Endothelial cell of umbilical vein (primary cell): ENCODE measurements at regions not wholly inside any gene's neighbourhood (a gene's known extent, or its start where the extent isn't known, plus 50 kb on each side); places are given as distances from the start of the nearest gene placed in this dataset.

Source experiments
- BruUV-seq: library from RNA; stranded (reverse); fragments of 400-500 nt; replicated peaks from 2 replicates; lab custom pipeline; 2021; lab: Mats Ljungman, UMichigan
- CTCF ChIA-PET: fragments of 300-600, 350-600 bp; sonication (Branson Sonifier 250); formaldehyde crosslinking; loops from one replicate; lab custom pipeline; 2021; ENCODE audit warnings: antibody characterized with exemption, inconsistent platforms; lab: Charles Lee
- POLR2A ChIA-PET: fragments of 300-600, 350-600 bp; sonication (Branson Sonifier 250); formaldehyde crosslinking; loops from one replicate; lab custom pipeline; 2021; ENCODE audit warnings: antibody characterized with exemption, inconsistent platforms; lab: Charles Lee
- DNase-seq: peaks from one replicate; pipeline ENCODE4 v3.0.0-alpha.2; 2011; ENCODE audit warnings: low read depth, low spot score
- FAIRE-seq: peaks from 2 replicates; lab custom pipeline; 2011; peaks lifted over from hg19 to GRCh38; lab: Jason Lieb, UNC
- H2AFZ ChIP-seq: 2 replicates; pipeline ENCODE4 v1.6.0; 2012; ENCODE audit warnings: low read depth, low read length, control low read depth, inconsistent platforms
- H3K27ac ChIP-seq: 2 replicates; pipeline ENCODE4 v1.5.1; 2011; ENCODE audit warnings: low read depth, mild to moderate bottlenecking, control low read depth, low read length, moderate library complexity; ENCODE audit not compliant: insufficient read depth
- H3K27me3 ChIP-seq, 2 experiments: 2 replicates each; pipeline versions ENCODE4 v1.6.0 to v1.6.1; 2011; ENCODE audit warnings: low read length in 2 of 2, mixed read lengths in 1 of 2; ENCODE audit not compliant: control insufficient read depth in 2 of 2, insufficient read depth in 2 of 2
- H3K36me3 ChIP-seq, 2 experiments: 2 replicates in 1 of 2; 3 replicates in 1 of 2; pipeline ENCODE4 v1.5.1; 2011; ENCODE audit warnings: low read length in 2 of 2, mild to moderate bottlenecking in 1 of 2, moderate library complexity in 1 of 2; ENCODE audit not compliant: control insufficient read depth in 2 of 2, insufficient read depth in 2 of 2; ENCODE audit errors: extremely low read depth in 1 of 2
- H3K4me1 ChIP-seq: 3 replicates; pipeline ENCODE4 v1.5.1; 2011; ENCODE audit warnings: mild to moderate bottlenecking, low read length; ENCODE audit not compliant: control insufficient read depth, insufficient read depth; ENCODE audit errors: extremely low read depth
- H3K4me2 ChIP-seq: 2 replicates; pipeline ENCODE4 v1.6.1; 2011; ENCODE audit warnings: low read length, control low read depth, mixed read lengths; ENCODE audit not compliant: insufficient read depth
- H3K4me3 ChIP-seq, 3 experiments: fragments of 200-600 bp in 1 of 3; sonication (generic), shearing (Covaris generic) in 1 of 3; replicated peaks in 1 of 3; 2 replicates each; pipeline ENCODE4 v1.5.1; 2011 to 2016; ENCODE audit warnings: control low read depth in 3 of 3, low read length in 3 of 3, mild to moderate bottlenecking in 2 of 3, inconsistent platforms in 1 of 3, low read depth in 1 of 3, moderate library complexity in 1 of 3; ENCODE audit not compliant: insufficient read depth in 1 of 3
- H3K79me2 ChIP-seq: 2 replicates; pipeline ENCODE4 v1.6.0; 2012; ENCODE audit warnings: low read length, inconsistent platforms; ENCODE audit not compliant: control insufficient read depth, insufficient read depth
- H3K9ac ChIP-seq: replicated peaks from 2 replicates; pipeline ENCODE3; 2011; ENCODE audit warnings: low read length, control low read depth; ENCODE audit not compliant: insufficient read depth; ENCODE audit errors: extremely low read depth
- H3K9me1 ChIP-seq: replicated peaks from 3 replicates; pipeline ENCODE4 v1.6.0; 2011; ENCODE audit warnings: mild to moderate bottlenecking, low read length; ENCODE audit not compliant: control insufficient read depth, insufficient read depth; ENCODE audit errors: extremely low read depth
- H3K9me3 ChIP-seq: replicated peaks from 2 replicates; pipeline ENCODE4 v1.5.1; 2012; ENCODE audit warnings: low read length, inconsistent platforms; ENCODE audit not compliant: control insufficient read depth, insufficient read depth
- H4K20me1 ChIP-seq: replicated peaks from 2 replicates; pipeline ENCODE3; 2011; ENCODE audit warnings: mild to moderate bottlenecking, low read length; ENCODE audit not compliant: control insufficient read depth, insufficient read depth; ENCODE audit errors: extremely low read depth
- EZH2 ChIP-seq: IDR thresholded peaks from 2 replicates; pipeline ENCODE4 v1.6.1; 2012; ENCODE audit warnings: borderline replicate concordance, low read depth, mild to moderate bottlenecking, moderate library complexity, low read length, inconsistent platforms; ENCODE audit not compliant: severe bottlenecking
- FOS ChIP-seq: IDR thresholded peaks from 2 replicates; pipeline ENCODE4 v1.6.1; 2011; ENCODE audit warnings: mild to moderate bottlenecking, low read length, moderate library complexity, borderline replicate concordance; ENCODE audit not compliant: insufficient read depth
- GATA2 ChIP-seq: IDR thresholded peaks from 2 replicates; pipeline ENCODE4 v1.7.0; 2011; ENCODE audit warnings: low read depth, mild to moderate bottlenecking, moderate library complexity, mixed read lengths, low read length; ENCODE audit not compliant: insufficient read length, insufficient read depth
- JUN ChIP-seq: IDR thresholded peaks from 2 replicates; pipeline ENCODE4 v1.6.1; 2011; ENCODE audit warnings: borderline replicate concordance, low read depth; ENCODE audit not compliant: insufficient read length, insufficient read depth
- MYC ChIP-seq: IDR thresholded peaks from one replicate; pipeline ENCODE4 v1.6.1; 2011; ENCODE audit warnings: mild to moderate bottlenecking, low read depth, low read length
- POLR2A ChIP-seq: IDR thresholded peaks from 2 replicates; pipeline ENCODE4 v1.6.1; 2012; ENCODE audit warnings: low read depth, mild to moderate bottlenecking, control low read depth, low read length
- POLR2AphosphoS5 ChIP-seq: IDR thresholded peaks from 2 replicates; pipeline ENCODE4 v1.6.1; 2012; ENCODE audit warnings: low read depth, mild to moderate bottlenecking, control low read depth, low read length, moderate library complexity; ENCODE audit not compliant: insufficient read depth
- dilution Hi-C: fragments of 300-500 bp; cut with MboI; formaldehyde crosslinking; loops from one replicate; pipeline ENCODE4 v1.15.0; 2019; ENCODE audit warnings: low sequenced_read_pairs; ENCODE audit not compliant: extremely low pct_ligation_motif_present
- intact Hi-C: fragments of 100-400 bp; cut with micrococcal nuclease; formaldehyde crosslinking; loops from one replicate; pipeline ENCODE4 v1.10.0; 2022
- TF ChIP-seq, protein P1 (sequence below): IDR thresholded peaks from 2 replicates; pipeline ENCODE4 v1.6.1; 2011; ENCODE audit not compliant: insufficient read depth, insufficient read length
- TF ChIP-seq, protein P2 (sequence below), 2 donors: IDR thresholded peaks; 1 replicate in 1 of 2; 2 replicates in 1 of 2; pipeline ENCODE4 v1.5.1; 2011; ENCODE audit warnings: low read length in 2 of 2, mild to moderate bottlenecking in 2 of 2, moderate library complexity in 2 of 2, control low read depth in 1 of 2, inconsistent platforms in 1 of 2, low read depth in 1 of 2; ENCODE audit not compliant: insufficient read depth in 1 of 2; ENCODE audit errors: extremely low read depth in 1 of 2

DNA sequence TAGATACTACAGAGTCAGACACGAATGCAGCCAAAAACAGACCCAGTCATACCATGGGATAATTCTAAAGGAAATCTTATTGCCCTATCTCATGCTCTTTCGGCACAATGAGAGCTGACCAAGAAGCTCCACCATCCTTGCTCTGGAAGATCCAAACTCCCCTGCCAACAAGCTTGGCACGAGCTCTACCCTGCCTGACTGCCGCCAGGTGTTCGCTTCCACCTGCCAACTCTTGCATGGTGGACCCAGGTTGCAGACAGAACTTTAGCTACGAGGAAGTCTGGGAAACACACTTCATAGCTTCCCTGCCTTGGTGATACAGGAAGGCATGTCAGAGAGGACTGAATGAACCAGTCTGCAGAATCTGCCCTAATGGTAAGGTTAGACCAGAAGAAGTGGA, 355.0 kb downstream of the DRD1 start:
- dilution Hi-C loops, result no loop called here
- H3K27me3 ChIP-seq, result no peaks in the 10 kb centered on the region
- H3K4me1 ChIP-seq, result no peaks in the 10 kb centered on the region
- H3K9me1 ChIP-seq, result no peaks in the 10 kb centered on the region
- no peak overlapping the region for H2AFZ ChIP-seq
- peaks cover 3% of the 10 kb centered on the region for H3K9me3 ChIP-seq
- intact Hi-C loops, result no loop called here
- TF ChIP-seq MYC (no peak), JUN (no peak), POLR2AphosphoS5 (no peak), FOS (no peak), EZH2 (no peak), POLR2A (no peak), GATA2 (no peak)
- TF ChIP-seq, protein P1, sequence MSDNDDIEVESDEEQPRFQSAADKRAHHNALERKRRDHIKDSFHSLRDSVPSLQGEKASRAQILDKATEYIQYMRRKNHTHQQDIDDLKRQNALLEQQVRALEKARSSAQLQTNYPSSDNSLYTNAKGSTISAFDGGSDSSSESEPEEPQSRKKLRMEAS, result no peak
- TF ChIP-seq, protein P2, sequence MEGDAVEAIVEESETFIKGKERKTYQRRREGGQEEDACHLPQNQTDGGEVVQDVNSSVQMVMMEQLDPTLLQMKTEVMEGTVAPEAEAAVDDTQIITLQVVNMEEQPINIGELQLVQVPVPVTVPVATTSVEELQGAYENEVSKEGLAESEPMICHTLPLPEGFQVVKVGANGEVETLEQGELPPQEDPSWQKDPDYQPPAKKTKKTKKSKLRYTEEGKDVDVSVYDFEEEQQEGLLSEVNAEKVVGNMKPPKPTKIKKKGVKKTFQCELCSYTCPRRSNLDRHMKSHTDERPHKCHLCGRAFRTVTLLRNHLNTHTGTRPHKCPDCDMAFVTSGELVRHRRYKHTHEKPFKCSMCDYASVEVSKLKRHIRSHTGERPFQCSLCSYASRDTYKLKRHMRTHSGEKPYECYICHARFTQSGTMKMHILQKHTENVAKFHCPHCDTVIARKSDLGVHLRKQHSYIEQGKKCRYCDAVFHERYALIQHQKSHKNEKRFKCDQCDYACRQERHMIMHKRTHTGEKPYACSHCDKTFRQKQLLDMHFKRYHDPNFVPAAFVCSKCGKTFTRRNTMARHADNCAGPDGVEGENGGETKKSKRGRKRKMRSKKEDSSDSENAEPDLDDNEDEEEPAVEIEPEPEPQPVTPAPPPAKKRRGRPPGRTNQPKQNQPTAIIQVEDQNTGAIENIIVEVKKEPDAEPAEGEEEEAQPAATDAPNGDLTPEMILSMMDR (IDR thresholded peaks at IDR 0.05; ENCODE audit: extremely low read depth in 1 of 2, insufficient read depth in 1 of 2, low read depth in 1 of 2, low read length in 2 of 2), result no peak
- no peak overlapping the region for H3K4me2 ChIP-seq
- no peak overlapping the region for H3K4me3 ChIP-seq
- POLR2A ChIA-PET, result no interaction called here
- no peaks in the 10 kb centered on the region for H3K36me3 ChIP-seq
- BruUV-seq, result no TSS peak
- H3K79me2 ChIP-seq, result no peaks in the 10 kb centered on the region
- no peak overlapping the region for H3K27ac ChIP-seq
- FAIRE-seq, result no peak
- CTCF ChIA-PET, result no interaction called here
- H4K20me1 ChIP-seq, result no peaks in the 10 kb centered on the region
- H3K9ac ChIP-seq, result no peak overlapping the region
- no peak for DNase-seq
